GM12878 (cell line): ENCODE measurements at regions not wholly inside any gene's neighbourhood (a gene's known extent, or its start where the extent isn't known, plus 50 kb on each side); places are given as distances from the start of the nearest gene placed in this dataset.

Source experiments
- ATAC-seq: fragments of 200-7000 bp; cut with Tn5 transposase; 3 replicates; pipeline ENCODE4 v1.9.1; 2020; ENCODE audit warnings: mild to moderate bottlenecking, moderate library complexity
- BruUV-seq: library from RNA; stranded (reverse); fragments of 400-500 nt; replicated peaks from 2 replicates; lab custom pipeline; 2021; lab: Mats Ljungman, UMichigan
- CTCF ChIA-PET: fragments of 300-600 bp; sonication (Branson Sonifier 250); formaldehyde crosslinking; extraction: SDS; loops from one replicate; lab custom pipeline; 2021; ENCODE audit warnings: inconsistent platforms; lab: Yijun Ruan, JAX
- POLR2A ChIA-PET: fragments of 350-600 bp; formaldehyde crosslinking; extraction: SDS; loops from one replicate; lab custom pipeline; 2021; ENCODE audit warnings: inconsistent platforms; lab: Charles Lee
- RAD21 ChIA-PET: fragments of 300-600 bp; sonication (Branson Sonifier 250); formaldehyde crosslinking; loops from one replicate; lab custom pipeline; 2023; ENCODE audit warnings: antibody characterized with exemption; ENCODE audit not compliant: unreplicated experiment; lab: Charles Lee
- SMC1A ChIA-PET: fragments of 300-600 bp; sonication (Branson Sonifier 250); formaldehyde crosslinking; loops from one replicate; lab custom pipeline; 2023; ENCODE audit not compliant: unreplicated experiment, uncharacterized antibody; lab: Charles Lee
- DNase-seq: peaks from one replicate; pipeline ENCODE4 v3.0.0-alpha.2; 2011; ENCODE audit warnings: low read depth, low spot score
- FAIRE-seq: peaks from 3 replicates; lab custom pipeline; 2011; peaks lifted over from hg19 to GRCh38; lab: Jason Lieb, UNC
- H2AFZ ChIP-seq: 2 replicates; pipeline ENCODE4 v1.6.0; 2011; ENCODE audit warnings: low read depth, low read length, control low read depth; ENCODE audit not compliant: control insufficient read depth
- H3K27ac ChIP-seq: 2 replicates; pipeline ENCODE4 v1.5.1; 2011; ENCODE audit warnings: control low read depth; ENCODE audit not compliant: control insufficient read depth, insufficient read depth
- H3K27me3 ChIP-seq, 2 experiments: replicated peaks in 1 of 2; 2 replicates each; pipeline versions ENCODE4 v1.6.0 to v1.6.1; 2011; ENCODE audit warnings: low read length in 1 of 2; ENCODE audit not compliant: control insufficient read depth in 2 of 2, insufficient read depth in 2 of 2
- H3K36me3 ChIP-seq, 2 experiments: 2 replicates each; pipeline ENCODE4 v1.5.1; 2011; ENCODE audit warnings: low read length in 1 of 2; ENCODE audit not compliant: control insufficient read depth in 2 of 2, insufficient read depth in 2 of 2
- H3K4me1 ChIP-seq: 2 replicates; pipeline ENCODE4 v1.6.1; 2011; ENCODE audit warnings: mild to moderate bottlenecking, low read length, moderate library complexity, mixed read lengths; ENCODE audit not compliant: control insufficient read depth, insufficient read depth
- H3K4me2 ChIP-seq: 2 replicates; pipeline ENCODE4 v1.6.0; 2011; ENCODE audit warnings: control low read depth; ENCODE audit not compliant: control insufficient read depth, insufficient read depth
- H3K4me3 ChIP-seq: fragments of 200-600 bp; sonication (generic); 2 replicates; pipeline ENCODE4 v1.5.1; 2016
- H3K79me2 ChIP-seq: 2 replicates; pipeline ENCODE4 v1.6.0; 2011; ENCODE audit warnings: low read length; ENCODE audit not compliant: control insufficient read depth, insufficient read depth
- H3K9ac ChIP-seq: 2 replicates; pipeline ENCODE4 v1.8.0; 2011; ENCODE audit warnings: low read length, control low read depth, mixed read lengths; ENCODE audit not compliant: control insufficient read depth, insufficient read depth
- H3K9me3 ChIP-seq: replicated peaks from 3 replicates; pipeline ENCODE4 v1.5.1; 2011; ENCODE audit warnings: mild to moderate bottlenecking, low read length; ENCODE audit not compliant: control insufficient read depth, insufficient read depth
- H4K20me1 ChIP-seq: 2 replicates; pipeline ENCODE4 v1.6.0; 2011; ENCODE audit not compliant: control insufficient read depth, insufficient read depth
- BACH1 ChIP-seq: fragments of 450-650 bp; IDR thresholded peaks from 2 replicates; pipeline ENCODE4 v1.6.1; 2017; ENCODE audit warnings: mild to moderate bottlenecking, borderline replicate concordance
- CUX1 ChIP-seq: IDR thresholded peaks from 2 replicates; pipeline ENCODE4 v1.6.1; 2012; ENCODE audit warnings: improper control_type of control experiment, low read depth, low read length; ENCODE audit not compliant: insufficient replicate concordance
- MEF2B ChIP-seq: fragments of 450-650 bp; IDR thresholded peaks from 2 replicates; pipeline ENCODE4 v1.6.1; 2018; ENCODE audit warnings: mild to moderate bottlenecking, moderate library complexity; ENCODE audit not compliant: partially characterized antibody, poor library complexity, severe bottlenecking
- MLLT1 ChIP-seq: fragments of 450-650 bp; IDR thresholded peaks from 2 replicates; pipeline ENCODE4 v1.6.1; 2016; ENCODE audit warnings: mild to moderate bottlenecking
- NBN ChIP-seq: fragments of 450-650 bp; IDR thresholded peaks from 2 replicates; pipeline ENCODE4 v1.6.1; 2016
- NFIC ChIP-seq: IDR thresholded peaks from 2 replicates; pipeline ENCODE4 v1.6.1; 2012; ENCODE audit warnings: low read depth, mild to moderate bottlenecking, inconsistent platforms, low read length, moderate library complexity
- NFYA ChIP-seq: IDR thresholded peaks from 2 replicates; pipeline ENCODE4 v1.6.1; 2011; ENCODE audit warnings: low read depth, mild to moderate bottlenecking, low read length, improper control_type of control experiment, borderline replicate concordance
- NKRF ChIP-seq: fragments of 450-650 bp; conservative IDR thresholded peaks from 2 replicates; pipeline ENCODE4 v1.6.1; 2017; ENCODE audit warnings: mild to moderate bottlenecking, moderate library complexity
- RBBP5 ChIP-seq: fragments of 200-600 bp; sonication (generic); conservative IDR thresholded peaks from 2 replicates; pipeline ENCODE4 v1.6.1; 2016
- SIX5 ChIP-seq: IDR thresholded peaks from 2 replicates; pipeline ENCODE4 v1.6.1; 2011; ENCODE audit warnings: mild to moderate bottlenecking, low read depth, low read length, moderate library complexity; ENCODE audit not compliant: severe bottlenecking
- SMARCA5 ChIP-seq: fragments of 450-650 bp; IDR thresholded peaks from 2 replicates; pipeline ENCODE4 v1.6.1; 2017; ENCODE audit warnings: mild to moderate bottlenecking
- SPI1 ChIP-seq: IDR thresholded peaks from 2 replicates; pipeline ENCODE4 v1.6.1; 2011; ENCODE audit warnings: low read depth, mild to moderate bottlenecking, low read length, moderate library complexity, borderline replicate concordance; ENCODE audit not compliant: insufficient read depth
- WGBS: methylation state at CpG from one replicate; pipeline ENCODE4 v1.1.6; 2016; ENCODE audit warnings: low lambda C conversion rate; ENCODE audit not compliant: insufficient replicate concordance, insufficient coverage; ENCODE audit errors: missing lambda C conversion rate; 5-methylcytosine and 5-hydroxymethylcytosine counted together
- in situ Hi-C: fragments of 300-500 bp; cut with MboI; formaldehyde crosslinking; loops from 9 replicates; pipeline ENCODE4 v1.14.3; 2018; ENCODE audit warnings: mixed read lengths
- intact Hi-C: fragments of 100-400 bp; cut with micrococcal nuclease; formaldehyde crosslinking; loops from one replicate; pipeline ENCODE4 v1.14.2; 2022; ENCODE audit not compliant: unreplicated experiment

- H3K27me3 ChIP-seq = no peaks in the 10 kb centered on the region
- H3K79me2 ChIP-seq = no peaks in the 10 kb centered on the region
- no peaks in the 10 kb centered on the region for H3K36me3 ChIP-seq
- H3K4me1 ChIP-seq = no peaks in the 10 kb centered on the region
- no peaks in the 10 kb centered on the region for H3K9me3 ChIP-seq
- H2AFZ ChIP-seq = no peak overlapping the region
- no TSS peak for BruUV-seq
- DNase-seq (no peak), FAIRE-seq (no peak), ATAC-seq (no peak)
- ChIA-PET POLR2A (no interaction called here), CTCF (interaction anchor here (1.8 kb wide), 1 partner anchor 287 kb away, joined by 5 read pairs; no protein-coding TSS in a partner anchor), RAD21 (no interaction called here), SMC1A (interaction anchor here (0.9 to 2.8 kb wide), 2 partner anchors 26 to 287 kb away, joined by 3 to 7 read pairs; no protein-coding TSS in a partner anchor)
- no peak overlapping the region for H3K27ac ChIP-seq
- TF ChIP-seq NFIC (no peak), BACH1 (no peak), NKRF (no peak), SPI1 (no peak), SMARCA5 (no peak), MEF2B (no peak), NFYA (no peak), MLLT1 (no peak), SIX5 (no peak), CUX1 (no peak), NBN (no peak), RBBP5 (no peak)
- H3K4me3 ChIP-seq = no peak overlapping the region
- no peak overlapping the region for H3K4me2 ChIP-seq
- no peak overlapping the region for H3K9ac ChIP-seq
- in situ Hi-C loops = no loop called here
- WGBS = 28% methylated on average over 7 of the region's 7 CpGs
- no peaks in the 10 kb centered on the region for H4K20me1 ChIP-seq
- intact Hi-C loops = no loop called here
These were observed 62.8 kb upstream of the ANO3 start for GRCh38 chr11:26268980-26269660.
